Non-pigmented ciliary epithelial cell (primary cell): ENCODE measurements at regions not wholly inside any gene's neighbourhood (a gene's known extent, or its start where the extent isn't known, plus 50 kb on each side); places are given as distances from the start of the nearest gene placed in this dataset.
"Not testable (repeated sequence)": the region's sequence is repeated elsewhere in the genome, so short reads cannot be mapped to it uniquely, and the experiment has no call there.

Experiments used
- DNase-seq: peaks from one replicate; pipeline ENCODE4 v3.0.0-alpha.2; 2010; ENCODE audit warnings: low read depth

- DNase-seq, result no peak
These were observed 391.0 kb downstream of the RAP2B start for GRCh38 chr3:153552887-153553604.

- DNase-seq, result no peak
These were observed 391.5 kb downstream of the RAP2B start for GRCh38 chr3:153553605-153553945.

GRCh38 chr3:153555919-153556318, 393.9 kb downstream of the RAP2B start:
- DNase-seq, result no peak

- not testable (repeated sequence) for DNase-seq
These were observed 397.3 kb downstream of the RAP2B start for GRCh38 chr3:153559366-153559765.

- DNase-seq, result no peak
These were observed 405.0 kb downstream of the RAP2B start for GRCh38 chr3:153567011-153567410.

GRCh38 chr3:153567556-153567955, 405.5 kb downstream of the RAP2B start:
- no peak for DNase-seq

GRCh38 chr3:153570481-153570880, 408.5 kb downstream of the RAP2B start:
- DNase-seq, result not testable (repeated sequence)

- no peak for DNase-seq
These were observed 410.1 kb downstream of the RAP2B start for GRCh38 chr3:153572165-153572564.

- no peak for DNase-seq
These were observed 410.6 kb downstream of the RAP2B start for GRCh38 chr3:153572654-153573053.

- DNase-seq, result no peak
These were observed 411.5 kb downstream of the RAP2B start for GRCh38 chr3:153573481-153573880.

- DNase-seq, result no peak
These were observed 412.4 kb downstream of the RAP2B start for GRCh38 chr3:153574445-153574844.

- DNase-seq, result no peak
These were observed 415.2 kb downstream of the RAP2B start for GRCh38 chr3:153577059-153577736.

GRCh38 chr3:153578046-153578445, 416.0 kb downstream of the RAP2B start:
- no peak for DNase-seq

GRCh38 chr3:153590051-153590450, 428.0 kb downstream of the RAP2B start:
- DNase-seq, result no peak

- no peak for DNase-seq
These were observed 429.7 kb downstream of the RAP2B start for GRCh38 chr3:153591561-153592245.

- peak; percentile 31 for DNase-seq
These were observed 433.3 kb downstream of the RAP2B start for GRCh38 chr3:153595186-153595815.

GRCh38 chr3:153596401-153596800, 434.4 kb downstream of the RAP2B start:
- DNase-seq, result no peak

- DNase-seq, result peak; percentile 74
These were observed 437.7 kb downstream of the RAP2B start for GRCh38 chr3:153599685-153600084.

- no peak for DNase-seq
These were observed 438.9 kb downstream of the RAP2B start for GRCh38 chr3:153600896-153601295.

- DNase-seq, result no peak
These were observed 439.4 kb downstream of the RAP2B start for GRCh38 chr3:153601374-153601853.

GRCh38 chr3:153602801-153603200, 440.8 kb downstream of the RAP2B start:
- no peak for DNase-seq

GRCh38 chr3:153614140-153614539, 452.1 kb downstream of the RAP2B start:
- DNase-seq, result no peak

GRCh38 chr3:153614563-153614962, 452.5 kb downstream of the RAP2B start:
- DNase-seq, result peak; percentile 71
